Epithelial cell of esophagus (primary cell): ENCODE measurements at regions not wholly inside any gene's neighbourhood (a gene's known extent, or its start where the extent isn't known, plus 50 kb on each side); places are given as distances from the start of the nearest gene placed in this dataset.

Experiments used
- DNase-seq: peaks from one replicate; pipeline ENCODE4 v3.0.0; 2010; ENCODE audit warnings: low read depth
- H3K4me3 ChIP-seq: 2 replicates; pipeline ENCODE4 v1.5.1; 2011; ENCODE audit warnings: mild to moderate bottlenecking, low read length, control low read depth
- TF ChIP-seq, protein P1 (sequence below): IDR thresholded peaks from 2 replicates; pipeline ENCODE4 v1.5.1; 2011; ENCODE audit warnings: low read depth, mild to moderate bottlenecking, low read length, control low read depth, inconsistent platforms; ENCODE audit not compliant: insufficient read depth; ENCODE audit errors: missing control alignments

DNA sequence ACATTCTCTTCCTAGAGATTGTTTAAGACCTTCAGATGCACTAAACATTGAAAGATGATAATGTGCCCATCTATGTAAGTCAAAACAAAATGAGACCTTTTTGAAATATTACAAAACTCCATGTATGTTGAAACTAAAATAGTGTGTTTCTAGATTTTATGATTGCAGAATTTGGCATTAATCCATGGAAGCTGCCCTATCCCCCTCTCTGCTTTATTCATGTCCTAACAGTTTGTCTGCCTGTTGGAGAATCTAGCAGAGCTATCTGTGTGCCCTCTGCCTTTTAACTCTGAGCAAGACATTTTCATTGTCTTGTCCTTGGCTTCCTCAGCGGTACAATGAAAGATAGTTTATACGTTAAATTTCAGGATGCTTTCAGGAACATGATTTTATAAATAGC is 105.5 kb downstream of the FAT3 start:
- peak; percentile 1 for DNase-seq
- H3K4me3 ChIP-seq, result no peak overlapping the region
- TF ChIP-seq, protein P1, sequence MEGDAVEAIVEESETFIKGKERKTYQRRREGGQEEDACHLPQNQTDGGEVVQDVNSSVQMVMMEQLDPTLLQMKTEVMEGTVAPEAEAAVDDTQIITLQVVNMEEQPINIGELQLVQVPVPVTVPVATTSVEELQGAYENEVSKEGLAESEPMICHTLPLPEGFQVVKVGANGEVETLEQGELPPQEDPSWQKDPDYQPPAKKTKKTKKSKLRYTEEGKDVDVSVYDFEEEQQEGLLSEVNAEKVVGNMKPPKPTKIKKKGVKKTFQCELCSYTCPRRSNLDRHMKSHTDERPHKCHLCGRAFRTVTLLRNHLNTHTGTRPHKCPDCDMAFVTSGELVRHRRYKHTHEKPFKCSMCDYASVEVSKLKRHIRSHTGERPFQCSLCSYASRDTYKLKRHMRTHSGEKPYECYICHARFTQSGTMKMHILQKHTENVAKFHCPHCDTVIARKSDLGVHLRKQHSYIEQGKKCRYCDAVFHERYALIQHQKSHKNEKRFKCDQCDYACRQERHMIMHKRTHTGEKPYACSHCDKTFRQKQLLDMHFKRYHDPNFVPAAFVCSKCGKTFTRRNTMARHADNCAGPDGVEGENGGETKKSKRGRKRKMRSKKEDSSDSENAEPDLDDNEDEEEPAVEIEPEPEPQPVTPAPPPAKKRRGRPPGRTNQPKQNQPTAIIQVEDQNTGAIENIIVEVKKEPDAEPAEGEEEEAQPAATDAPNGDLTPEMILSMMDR, result no peak

DNA sequence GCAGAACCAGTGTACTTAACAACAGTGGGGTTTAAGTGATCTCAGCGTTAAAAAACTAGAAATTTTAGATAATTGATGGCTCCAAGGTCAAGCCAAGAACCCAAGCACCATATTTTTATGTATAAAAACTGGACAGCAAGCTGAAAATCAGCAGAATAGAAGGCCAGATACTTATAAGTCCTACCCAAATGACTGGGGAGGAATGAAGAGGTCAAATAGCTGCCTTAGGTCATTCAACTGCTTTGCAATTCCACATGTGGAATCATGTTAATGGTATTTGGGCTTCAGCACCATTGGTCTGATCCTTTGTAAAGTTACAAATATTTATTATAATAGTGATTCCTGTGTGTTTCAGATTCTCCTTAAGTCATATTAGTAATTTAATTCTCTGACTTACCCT is 108.4 kb downstream of the FAT3 start:
- H3K4me3 ChIP-seq, result no peak overlapping the region
- peak; percentile 9 for DNase-seq
- TF ChIP-seq, protein P1, result no peak

DNA sequence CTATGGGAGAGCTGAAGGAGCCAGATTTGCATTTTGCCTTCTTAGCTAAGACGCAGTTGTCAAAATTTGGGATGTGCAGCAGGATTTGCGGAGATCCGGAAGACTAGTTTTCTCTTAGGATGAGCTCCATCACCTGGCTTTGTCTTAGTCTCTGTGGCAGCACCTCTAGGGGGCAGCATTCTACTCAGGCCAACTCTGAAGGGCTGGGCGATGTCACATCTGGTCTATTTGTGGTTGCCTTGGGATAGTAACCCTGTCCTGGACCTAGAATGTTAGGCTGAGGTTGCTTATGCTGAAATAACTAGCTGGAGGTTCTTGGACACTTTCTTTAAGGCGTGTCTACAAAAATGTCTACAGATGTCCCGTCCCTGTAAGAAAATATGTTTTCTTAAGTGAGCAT is 116.2 kb downstream of the FAT3 start:
- no peak overlapping the region for H3K4me3 ChIP-seq
- TF ChIP-seq, protein P1, result peak; percentile 49
- DNase-seq, result peak; percentile 50

DNA sequence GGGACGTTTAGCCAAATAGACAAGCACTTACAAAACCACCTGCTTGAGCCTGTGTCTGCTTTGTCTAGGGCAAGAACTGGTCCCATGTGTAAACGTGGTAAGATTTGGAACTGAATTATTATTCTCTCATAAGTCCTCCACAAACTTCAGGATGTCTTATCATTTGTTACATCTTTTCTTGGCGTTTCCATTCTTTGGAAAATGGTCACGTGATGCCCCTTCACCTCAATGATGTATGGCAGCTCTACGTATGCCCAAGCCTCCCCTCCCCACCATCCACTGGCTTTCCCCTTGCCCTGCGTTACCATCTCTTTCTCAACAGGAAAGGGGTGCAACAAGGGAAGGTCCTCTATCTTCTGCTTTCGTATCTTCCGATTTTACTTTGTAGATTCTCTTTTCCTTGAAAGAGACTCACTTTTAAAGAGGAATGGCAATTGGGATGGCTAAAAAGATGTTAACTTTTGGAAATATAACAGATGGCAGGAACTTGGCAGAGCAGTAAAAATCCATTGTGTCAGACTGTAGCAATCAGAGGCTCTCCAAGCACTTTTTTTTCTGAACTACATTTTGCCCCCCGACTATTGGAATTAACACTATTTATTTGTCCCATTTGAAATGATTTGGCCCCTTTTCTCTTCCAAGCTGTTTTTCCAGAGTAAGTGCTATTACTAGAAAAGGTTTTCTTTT is 117.6 kb downstream of the FAT3 start:
- no peak for DNase-seq
- TF ChIP-seq, protein P1, result no peak
- no peak overlapping the region for H3K4me3 ChIP-seq

DNA sequence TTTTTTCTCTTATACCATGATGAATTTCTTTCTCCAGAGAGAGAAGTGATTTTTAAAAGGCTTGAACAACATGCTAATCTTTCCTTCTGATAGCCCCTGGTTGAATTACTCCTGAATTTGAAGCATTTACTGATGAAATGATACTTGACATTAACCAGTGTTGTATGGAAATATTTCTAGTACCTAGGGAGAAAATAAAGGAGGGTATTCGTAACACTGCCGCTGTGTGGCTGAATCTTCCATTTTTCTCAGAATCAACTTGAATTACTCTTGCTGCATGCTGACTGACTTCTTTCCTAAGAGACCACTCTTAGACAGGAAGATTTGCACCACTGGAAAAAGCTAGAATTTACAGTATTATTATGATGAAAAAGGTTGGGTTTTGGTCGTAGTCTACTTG is 118.3 kb downstream of the FAT3 start:
- TF ChIP-seq, protein P1, result no peak
- H3K4me3 ChIP-seq, result no peak overlapping the region
- DNase-seq, result no peak

DNA sequence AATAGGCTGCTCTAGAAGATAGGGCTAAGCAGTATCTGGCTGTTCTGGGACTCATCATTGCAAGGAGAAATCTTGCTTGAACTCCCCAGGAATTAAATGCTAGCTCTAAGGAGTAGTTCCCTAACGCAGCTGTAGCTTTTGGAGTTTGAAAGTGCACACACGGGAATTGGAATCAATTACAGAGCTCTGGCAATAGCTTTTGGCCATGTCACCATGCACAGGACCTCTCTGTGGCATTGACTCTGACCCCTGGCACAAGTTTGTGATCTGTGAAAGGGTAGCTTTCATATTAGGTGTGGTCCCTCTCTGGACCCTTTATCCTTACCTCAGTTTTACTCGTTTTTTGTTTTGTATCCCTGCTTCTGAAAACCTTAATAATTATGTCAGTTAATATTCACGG is 121.6 kb downstream of the FAT3 start:
- TF ChIP-seq, protein P1, result no peak
- DNase-seq, result no peak
- H3K4me3 ChIP-seq, result no peak overlapping the region

DNA sequence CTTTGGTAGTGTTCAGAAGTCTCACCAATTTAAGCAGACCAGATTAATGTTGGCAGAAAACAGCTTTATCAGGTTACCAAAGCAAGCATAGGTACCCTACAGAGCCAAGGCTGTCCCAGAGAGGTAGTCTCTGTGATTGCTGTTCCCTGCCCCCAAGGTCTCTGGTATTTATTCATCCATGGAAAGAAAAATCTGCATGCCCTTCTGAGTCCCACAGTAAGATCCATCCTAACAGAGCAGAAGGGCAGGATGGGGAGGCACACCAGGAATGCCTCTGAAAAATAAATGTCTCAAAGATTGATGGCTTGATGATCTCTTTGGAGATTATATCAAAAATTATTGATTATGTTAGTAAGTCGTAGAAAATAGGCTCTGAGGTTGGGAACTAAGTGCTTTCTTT is 122.8 kb downstream of the FAT3 start:
- DNase-seq, result no peak
- no peak overlapping the region for H3K4me3 ChIP-seq
- TF ChIP-seq, protein P1, result no peak
